H1 (cell line): ENCODE measurements at regions not wholly inside any gene's neighbourhood (a gene's known extent, or its start where the extent isn't known, plus 50 kb on each side); places are given as distances from the start of the nearest gene placed in this dataset.

Experiments used
- GABPA ChIP-seq: IDR thresholded peaks from 2 replicates; pipeline ENCODE4 v1.6.1; 2011; ENCODE audit warnings: mild to moderate bottlenecking, low read length, moderate library complexity, borderline replicate concordance; ENCODE audit not compliant: insufficient read depth
- JUND ChIP-seq: IDR thresholded peaks from 2 replicates; pipeline ENCODE4 v1.6.1; 2011; ENCODE audit warnings: mild to moderate bottlenecking, improper control_type of control experiment, low read length
- POLR2AphosphoS5 ChIP-seq: IDR thresholded peaks from 2 replicates; pipeline ENCODE4 v1.6.1; 2011; ENCODE audit warnings: low read depth, low read length
- RBBP5 ChIP-seq: IDR thresholded peaks from 2 replicates; pipeline ENCODE4 v1.7.1; 2012; ENCODE audit warnings: low read depth, mild to moderate bottlenecking, inconsistent platforms, low read length, moderate library complexity, borderline replicate concordance
- SIRT6 ChIP-seq: IDR thresholded peaks from one replicate; pipeline ENCODE4 v1.7.1; 2012; ENCODE audit warnings: low read length, inconsistent platforms
- TAF7 ChIP-seq: optimal IDR thresholded peaks from 2 replicates; pipeline ENCODE3; 2011; ENCODE audit warnings: low read depth, mild to moderate bottlenecking, inconsistent platforms, low read length, moderate library complexity, borderline replicate concordance
- TF ChIP-seq, protein P1 (sequence below): fragments of 300-600 bp; sonication (generic); IDR thresholded peaks from 2 replicates; pipeline ENCODE4 v1.7.1; 2012; ENCODE audit warnings: low read length, moderate library complexity, mild to moderate bottlenecking, inconsistent platforms; ENCODE audit not compliant: insufficient replicate concordance
- TF ChIP-seq, protein P2 (sequence below): IDR thresholded peaks from 2 replicates; pipeline ENCODE4 v1.6.1; 2011; ENCODE audit warnings: low read length, improper control_type of control experiment

DNA sequence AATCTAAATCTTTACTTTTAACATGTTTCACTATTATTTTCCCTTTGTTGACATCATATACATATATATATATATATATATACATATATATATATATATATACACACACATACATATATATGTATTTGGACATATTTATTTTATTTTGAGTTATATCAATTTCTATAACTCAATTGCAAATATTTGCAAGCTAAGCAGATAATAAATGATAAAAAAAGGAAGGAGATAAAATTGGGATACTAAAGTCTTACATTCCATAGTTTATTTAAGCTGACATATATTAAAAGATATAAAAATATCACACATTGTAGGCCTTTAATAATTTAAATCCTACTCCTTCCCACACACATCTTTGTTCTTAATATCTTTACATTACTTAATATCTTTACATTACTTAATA is 372.2 kb downstream of the GRXCR1 start (continued):
- TF ChIP-seq, protein P1, sequence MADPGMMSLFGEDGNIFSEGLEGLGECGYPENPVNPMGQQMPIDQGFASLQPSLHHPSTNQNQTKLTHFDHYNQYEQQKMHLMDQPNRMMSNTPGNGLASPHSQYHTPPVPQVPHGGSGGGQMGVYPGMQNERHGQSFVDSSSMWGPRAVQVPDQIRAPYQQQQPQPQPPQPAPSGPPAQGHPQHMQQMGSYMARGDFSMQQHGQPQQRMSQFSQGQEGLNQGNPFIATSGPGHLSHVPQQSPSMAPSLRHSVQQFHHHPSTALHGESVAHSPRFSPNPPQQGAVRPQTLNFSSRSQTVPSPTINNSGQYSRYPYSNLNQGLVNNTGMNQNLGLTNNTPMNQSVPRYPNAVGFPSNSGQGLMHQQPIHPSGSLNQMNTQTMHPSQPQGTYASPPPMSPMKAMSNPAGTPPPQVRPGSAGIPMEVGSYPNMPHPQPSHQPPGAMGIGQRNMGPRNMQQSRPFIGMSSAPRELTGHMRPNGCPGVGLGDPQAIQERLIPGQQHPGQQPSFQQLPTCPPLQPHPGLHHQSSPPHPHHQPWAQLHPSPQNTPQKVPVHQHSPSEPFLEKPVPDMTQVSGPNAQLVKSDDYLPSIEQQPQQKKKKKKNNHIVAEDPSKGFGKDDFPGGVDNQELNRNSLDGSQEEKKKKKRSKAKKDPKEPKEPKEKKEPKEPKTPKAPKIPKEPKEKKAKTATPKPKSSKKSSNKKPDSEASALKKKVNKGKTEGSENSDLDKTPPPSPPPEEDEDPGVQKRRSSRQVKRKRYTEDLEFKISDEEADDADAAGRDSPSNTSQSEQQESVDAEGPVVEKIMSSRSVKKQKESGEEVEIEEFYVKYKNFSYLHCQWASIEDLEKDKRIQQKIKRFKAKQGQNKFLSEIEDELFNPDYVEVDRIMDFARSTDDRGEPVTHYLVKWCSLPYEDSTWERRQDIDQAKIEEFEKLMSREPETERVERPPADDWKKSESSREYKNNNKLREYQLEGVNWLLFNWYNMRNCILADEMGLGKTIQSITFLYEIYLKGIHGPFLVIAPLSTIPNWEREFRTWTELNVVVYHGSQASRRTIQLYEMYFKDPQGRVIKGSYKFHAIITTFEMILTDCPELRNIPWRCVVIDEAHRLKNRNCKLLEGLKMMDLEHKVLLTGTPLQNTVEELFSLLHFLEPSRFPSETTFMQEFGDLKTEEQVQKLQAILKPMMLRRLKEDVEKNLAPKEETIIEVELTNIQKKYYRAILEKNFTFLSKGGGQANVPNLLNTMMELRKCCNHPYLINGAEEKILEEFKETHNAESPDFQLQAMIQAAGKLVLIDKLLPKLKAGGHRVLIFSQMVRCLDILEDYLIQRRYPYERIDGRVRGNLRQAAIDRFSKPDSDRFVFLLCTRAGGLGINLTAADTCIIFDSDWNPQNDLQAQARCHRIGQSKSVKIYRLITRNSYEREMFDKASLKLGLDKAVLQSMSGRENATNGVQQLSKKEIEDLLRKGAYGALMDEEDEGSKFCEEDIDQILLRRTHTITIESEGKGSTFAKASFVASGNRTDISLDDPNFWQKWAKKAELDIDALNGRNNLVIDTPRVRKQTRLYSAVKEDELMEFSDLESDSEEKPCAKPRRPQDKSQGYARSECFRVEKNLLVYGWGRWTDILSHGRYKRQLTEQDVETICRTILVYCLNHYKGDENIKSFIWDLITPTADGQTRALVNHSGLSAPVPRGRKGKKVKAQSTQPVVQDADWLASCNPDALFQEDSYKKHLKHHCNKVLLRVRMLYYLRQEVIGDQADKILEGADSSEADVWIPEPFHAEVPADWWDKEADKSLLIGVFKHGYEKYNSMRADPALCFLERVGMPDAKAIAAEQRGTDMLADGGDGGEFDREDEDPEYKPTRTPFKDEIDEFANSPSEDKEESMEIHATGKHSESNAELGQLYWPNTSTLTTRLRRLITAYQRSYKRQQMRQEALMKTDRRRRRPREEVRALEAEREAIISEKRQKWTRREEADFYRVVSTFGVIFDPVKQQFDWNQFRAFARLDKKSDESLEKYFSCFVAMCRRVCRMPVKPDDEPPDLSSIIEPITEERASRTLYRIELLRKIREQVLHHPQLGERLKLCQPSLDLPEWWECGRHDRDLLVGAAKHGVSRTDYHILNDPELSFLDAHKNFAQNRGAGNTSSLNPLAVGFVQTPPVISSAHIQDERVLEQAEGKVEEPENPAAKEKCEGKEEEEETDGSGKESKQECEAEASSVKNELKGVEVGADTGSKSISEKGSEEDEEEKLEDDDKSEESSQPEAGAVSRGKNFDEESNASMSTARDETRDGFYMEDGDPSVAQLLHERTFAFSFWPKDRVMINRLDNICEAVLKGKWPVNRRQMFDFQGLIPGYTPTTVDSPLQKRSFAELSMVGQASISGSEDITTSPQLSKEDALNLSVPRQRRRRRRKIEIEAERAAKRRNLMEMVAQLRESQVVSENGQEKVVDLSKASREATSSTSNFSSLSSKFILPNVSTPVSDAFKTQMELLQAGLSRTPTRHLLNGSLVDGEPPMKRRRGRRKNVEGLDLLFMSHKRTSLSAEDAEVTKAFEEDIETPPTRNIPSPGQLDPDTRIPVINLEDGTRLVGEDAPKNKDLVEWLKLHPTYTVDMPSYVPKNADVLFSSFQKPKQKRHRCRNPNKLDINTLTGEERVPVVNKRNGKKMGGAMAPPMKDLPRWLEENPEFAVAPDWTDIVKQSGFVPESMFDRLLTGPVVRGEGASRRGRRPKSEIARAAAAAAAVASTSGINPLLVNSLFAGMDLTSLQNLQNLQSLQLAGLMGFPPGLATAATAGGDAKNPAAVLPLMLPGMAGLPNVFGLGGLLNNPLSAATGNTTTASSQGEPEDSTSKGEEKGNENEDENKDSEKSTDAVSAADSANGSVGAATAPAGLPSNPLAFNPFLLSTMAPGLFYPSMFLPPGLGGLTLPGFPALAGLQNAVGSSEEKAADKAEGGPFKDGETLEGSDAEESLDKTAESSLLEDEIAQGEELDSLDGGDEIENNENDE: no peak
- TF ChIP-seq POLR2AphosphoS5: no peak
- no peak for TF ChIP-seq TAF7
- TF ChIP-seq SIRT6: no peak
- TF ChIP-seq GABPA: no peak
- no peak for TF ChIP-seq JUND
- TF ChIP-seq, protein P2, sequence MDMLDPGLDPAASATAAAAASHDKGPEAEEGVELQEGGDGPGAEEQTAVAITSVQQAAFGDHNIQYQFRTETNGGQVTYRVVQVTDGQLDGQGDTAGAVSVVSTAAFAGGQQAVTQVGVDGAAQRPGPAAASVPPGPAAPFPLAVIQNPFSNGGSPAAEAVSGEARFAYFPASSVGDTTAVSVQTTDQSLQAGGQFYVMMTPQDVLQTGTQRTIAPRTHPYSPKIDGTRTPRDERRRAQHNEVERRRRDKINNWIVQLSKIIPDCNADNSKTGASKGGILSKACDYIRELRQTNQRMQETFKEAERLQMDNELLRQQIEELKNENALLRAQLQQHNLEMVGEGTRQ: no peak
- TF ChIP-seq RBBP5: no peak
